A549 (cell line): ENCODE measurements at regions not wholly inside any gene's neighbourhood (a gene's known extent, or its start where the extent isn't known, plus 50 kb on each side); places are given as distances from the start of the nearest gene placed in this dataset.

Experiments used
- CBX2 ChIP-seq: fragments of 200-600 bp; sonication (generic); IDR thresholded peaks from 2 replicates; pipeline ENCODE4 v1.6.1; 2016; ENCODE audit warnings: low read depth, mild to moderate bottlenecking, borderline replicate concordance
- CTCF ChIP-seq: fragments of >200 bp; sonication (Bioruptor Twin); formaldehyde crosslinking; IDR thresholded peaks from 3 replicates; pipeline ENCODE4 v1.5.1; 2016
- HMGXB4 ChIP-seq: fragments of 250-450 bp; sonication (Bioruptor Pico); IDR thresholded peaks from 2 replicates; pipeline ENCODE4 v1.5.0; 2021; ENCODE audit warnings: mild to moderate bottlenecking, moderate library complexity, borderline replicate concordance
- RARB ChIP-seq: fragments of 250-450 bp; sonication (Bioruptor Pico); IDR thresholded peaks from 2 replicates; pipeline ENCODE4 v1.8.0; 2021; ENCODE audit warnings: mild to moderate bottlenecking, moderate library complexity

GRCh38 chr17:69908626-69909368 is 166.2 kb upstream of the KCNJ16 start:
- no peak for TF ChIP-seq CTCF
- no peak for TF ChIP-seq RARB
- TF ChIP-seq HMGXB4 (CRISPR knock-in tag): no peak
- no peak for TF ChIP-seq CBX2
